Endothelial cell of umbilical vein (primary cell): ENCODE measurements at regions not wholly inside any gene's neighbourhood (a gene's known extent, or its start where the extent isn't known, plus 50 kb on each side); places are given as distances from the start of the nearest gene placed in this dataset.

Experiments used
- BruUV-seq: library from RNA; stranded (reverse); fragments of 400-500 nt; replicated peaks from 2 replicates; lab custom pipeline; 2021; lab: Mats Ljungman, UMichigan
- CTCF ChIA-PET: fragments of 300-600, 350-600 bp; sonication (Branson Sonifier 250); formaldehyde crosslinking; loops from one replicate; lab custom pipeline; 2021; ENCODE audit warnings: antibody characterized with exemption, inconsistent platforms; lab: Charles Lee
- POLR2A ChIA-PET: fragments of 300-600, 350-600 bp; sonication (Branson Sonifier 250); formaldehyde crosslinking; loops from one replicate; lab custom pipeline; 2021; ENCODE audit warnings: antibody characterized with exemption, inconsistent platforms; lab: Charles Lee
- DNase-seq: peaks from one replicate; pipeline ENCODE4 v3.0.0-alpha.2; 2011; ENCODE audit warnings: low read depth, low spot score
- FAIRE-seq: peaks from 2 replicates; lab custom pipeline; 2011; peaks lifted over from hg19 to GRCh38; lab: Jason Lieb, UNC
- H2AFZ ChIP-seq: 2 replicates; pipeline ENCODE4 v1.6.0; 2012; ENCODE audit warnings: low read depth, low read length, control low read depth, inconsistent platforms
- H3K27ac ChIP-seq: 2 replicates; pipeline ENCODE4 v1.5.1; 2011; ENCODE audit warnings: low read depth, mild to moderate bottlenecking, control low read depth, low read length, moderate library complexity; ENCODE audit not compliant: insufficient read depth
- H3K27me3 ChIP-seq, 2 experiments: 2 replicates each; pipeline versions ENCODE4 v1.6.0 to v1.6.1; 2011; ENCODE audit warnings: low read length in 2 of 2, mixed read lengths in 1 of 2; ENCODE audit not compliant: control insufficient read depth in 2 of 2, insufficient read depth in 2 of 2
- H3K36me3 ChIP-seq, 2 experiments: 2 replicates in 1 of 2; 3 replicates in 1 of 2; pipeline ENCODE4 v1.5.1; 2011; ENCODE audit warnings: low read length in 2 of 2, mild to moderate bottlenecking in 1 of 2, moderate library complexity in 1 of 2; ENCODE audit not compliant: control insufficient read depth in 2 of 2, insufficient read depth in 2 of 2; ENCODE audit errors: extremely low read depth in 1 of 2
- H3K4me1 ChIP-seq: 3 replicates; pipeline ENCODE4 v1.5.1; 2011; ENCODE audit warnings: mild to moderate bottlenecking, low read length; ENCODE audit not compliant: control insufficient read depth, insufficient read depth; ENCODE audit errors: extremely low read depth
- H3K4me2 ChIP-seq: 2 replicates; pipeline ENCODE4 v1.6.1; 2011; ENCODE audit warnings: low read length, control low read depth, mixed read lengths; ENCODE audit not compliant: insufficient read depth
- H3K4me3 ChIP-seq, 3 experiments: fragments of 200-600 bp in 1 of 3; sonication (generic), shearing (Covaris generic) in 1 of 3; replicated peaks in 1 of 3; 2 replicates each; pipeline ENCODE4 v1.5.1; 2011 to 2016; ENCODE audit warnings: control low read depth in 3 of 3, low read length in 3 of 3, mild to moderate bottlenecking in 2 of 3, inconsistent platforms in 1 of 3, low read depth in 1 of 3, moderate library complexity in 1 of 3; ENCODE audit not compliant: insufficient read depth in 1 of 3
- H3K79me2 ChIP-seq: 2 replicates; pipeline ENCODE4 v1.6.0; 2012; ENCODE audit warnings: low read length, inconsistent platforms; ENCODE audit not compliant: control insufficient read depth, insufficient read depth
- H3K9ac ChIP-seq: replicated peaks from 2 replicates; pipeline ENCODE3; 2011; ENCODE audit warnings: low read length, control low read depth; ENCODE audit not compliant: insufficient read depth; ENCODE audit errors: extremely low read depth
- H3K9me1 ChIP-seq: replicated peaks from 3 replicates; pipeline ENCODE4 v1.6.0; 2011; ENCODE audit warnings: mild to moderate bottlenecking, low read length; ENCODE audit not compliant: control insufficient read depth, insufficient read depth; ENCODE audit errors: extremely low read depth
- H3K9me3 ChIP-seq: replicated peaks from 2 replicates; pipeline ENCODE4 v1.5.1; 2012; ENCODE audit warnings: low read length, inconsistent platforms; ENCODE audit not compliant: control insufficient read depth, insufficient read depth
- H4K20me1 ChIP-seq: replicated peaks from 2 replicates; pipeline ENCODE3; 2011; ENCODE audit warnings: mild to moderate bottlenecking, low read length; ENCODE audit not compliant: control insufficient read depth, insufficient read depth; ENCODE audit errors: extremely low read depth
- FOS ChIP-seq: IDR thresholded peaks from 2 replicates; pipeline ENCODE4 v1.6.1; 2011; ENCODE audit warnings: mild to moderate bottlenecking, low read length, moderate library complexity, borderline replicate concordance; ENCODE audit not compliant: insufficient read depth
- GATA2 ChIP-seq: IDR thresholded peaks from 2 replicates; pipeline ENCODE4 v1.7.0; 2011; ENCODE audit warnings: low read depth, mild to moderate bottlenecking, moderate library complexity, mixed read lengths, low read length; ENCODE audit not compliant: insufficient read length, insufficient read depth
- JUN ChIP-seq: IDR thresholded peaks from 2 replicates; pipeline ENCODE4 v1.6.1; 2011; ENCODE audit warnings: borderline replicate concordance, low read depth; ENCODE audit not compliant: insufficient read length, insufficient read depth
- MYC ChIP-seq: IDR thresholded peaks from one replicate; pipeline ENCODE4 v1.6.1; 2011; ENCODE audit warnings: mild to moderate bottlenecking, low read depth, low read length
- POLR2AphosphoS5 ChIP-seq: IDR thresholded peaks from 2 replicates; pipeline ENCODE4 v1.6.1; 2012; ENCODE audit warnings: low read depth, mild to moderate bottlenecking, control low read depth, low read length, moderate library complexity; ENCODE audit not compliant: insufficient read depth
- dilution Hi-C: fragments of 300-500 bp; cut with MboI; formaldehyde crosslinking; loops from one replicate; pipeline ENCODE4 v1.15.0; 2019; ENCODE audit warnings: low sequenced_read_pairs; ENCODE audit not compliant: extremely low pct_ligation_motif_present
- intact Hi-C: fragments of 100-400 bp; cut with micrococcal nuclease; formaldehyde crosslinking; loops from one replicate; pipeline ENCODE4 v1.10.0; 2022
- TF ChIP-seq, protein P1 (sequence below): IDR thresholded peaks from 2 replicates; pipeline ENCODE4 v1.6.1; 2011; ENCODE audit not compliant: insufficient read depth, insufficient read length
- TF ChIP-seq, protein P2 (sequence below), 2 donors: IDR thresholded peaks; 1 replicate in 1 of 2; 2 replicates in 1 of 2; pipeline ENCODE4 v1.5.1; 2011; ENCODE audit warnings: low read length in 2 of 2, mild to moderate bottlenecking in 2 of 2, moderate library complexity in 2 of 2, control low read depth in 1 of 2, inconsistent platforms in 1 of 2, low read depth in 1 of 2; ENCODE audit not compliant: insufficient read depth in 1 of 2; ENCODE audit errors: extremely low read depth in 1 of 2

DNA sequence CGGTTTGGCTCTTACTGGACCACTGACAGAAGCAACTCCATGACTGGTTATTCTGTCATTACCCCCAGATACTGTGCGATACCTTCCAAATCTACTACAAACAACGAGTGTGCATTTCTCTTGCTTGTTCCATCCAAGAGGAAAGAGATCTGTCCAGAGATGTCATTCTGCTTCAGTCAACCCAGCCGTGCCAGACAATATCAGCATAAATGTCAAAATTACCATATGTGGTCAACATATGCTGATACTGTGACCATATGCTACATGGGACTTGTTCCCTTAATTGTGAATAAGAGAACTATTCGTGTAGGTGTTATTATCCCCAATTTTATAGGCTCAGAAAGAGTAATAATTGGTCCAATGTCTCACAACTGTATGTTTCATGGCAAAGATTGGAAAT is 143.2 kb upstream of the PRSS1 start:
- no peak for FAIRE-seq
- no peaks in the 10 kb centered on the region for H3K79me2 ChIP-seq
- H3K9ac ChIP-seq: no peak overlapping the region
- no peak for DNase-seq
- ChIA-PET POLR2A (no interaction called here), CTCF (interaction anchor here (1.1 to 6.1 kb wide), 6 partner anchors 9 to 205 kb away, joined by 3 to 86 read pairs (median 4); no protein-coding TSS in a partner anchor)
- H3K9me3 ChIP-seq: no peaks in the 10 kb centered on the region
- H3K36me3 ChIP-seq: no peaks in the 10 kb centered on the region
- no peak overlapping the region for H3K4me3 ChIP-seq
- H3K4me1 ChIP-seq: peaks cover 7% of the 10 kb centered on the region
- no peaks in the 10 kb centered on the region for H4K20me1 ChIP-seq
- BruUV-seq: no TSS peak
- H3K27ac ChIP-seq: no peak overlapping the region
- TF ChIP-seq POLR2AphosphoS5 (no peak), GATA2 (no peak), JUN (no peak), MYC (no peak), FOS (no peak)
- TF ChIP-seq, protein P1, sequence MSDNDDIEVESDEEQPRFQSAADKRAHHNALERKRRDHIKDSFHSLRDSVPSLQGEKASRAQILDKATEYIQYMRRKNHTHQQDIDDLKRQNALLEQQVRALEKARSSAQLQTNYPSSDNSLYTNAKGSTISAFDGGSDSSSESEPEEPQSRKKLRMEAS: no peak
- TF ChIP-seq, protein P2, sequence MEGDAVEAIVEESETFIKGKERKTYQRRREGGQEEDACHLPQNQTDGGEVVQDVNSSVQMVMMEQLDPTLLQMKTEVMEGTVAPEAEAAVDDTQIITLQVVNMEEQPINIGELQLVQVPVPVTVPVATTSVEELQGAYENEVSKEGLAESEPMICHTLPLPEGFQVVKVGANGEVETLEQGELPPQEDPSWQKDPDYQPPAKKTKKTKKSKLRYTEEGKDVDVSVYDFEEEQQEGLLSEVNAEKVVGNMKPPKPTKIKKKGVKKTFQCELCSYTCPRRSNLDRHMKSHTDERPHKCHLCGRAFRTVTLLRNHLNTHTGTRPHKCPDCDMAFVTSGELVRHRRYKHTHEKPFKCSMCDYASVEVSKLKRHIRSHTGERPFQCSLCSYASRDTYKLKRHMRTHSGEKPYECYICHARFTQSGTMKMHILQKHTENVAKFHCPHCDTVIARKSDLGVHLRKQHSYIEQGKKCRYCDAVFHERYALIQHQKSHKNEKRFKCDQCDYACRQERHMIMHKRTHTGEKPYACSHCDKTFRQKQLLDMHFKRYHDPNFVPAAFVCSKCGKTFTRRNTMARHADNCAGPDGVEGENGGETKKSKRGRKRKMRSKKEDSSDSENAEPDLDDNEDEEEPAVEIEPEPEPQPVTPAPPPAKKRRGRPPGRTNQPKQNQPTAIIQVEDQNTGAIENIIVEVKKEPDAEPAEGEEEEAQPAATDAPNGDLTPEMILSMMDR (IDR thresholded peaks at IDR 0.05; ENCODE audit: extremely low read depth in 1 of 2, insufficient read depth in 1 of 2, low read depth in 1 of 2, low read length in 2 of 2): no peak
- H2AFZ ChIP-seq: no peak overlapping the region
- no peak overlapping the region for H3K4me2 ChIP-seq
- intact Hi-C loops: loop anchor here (10.0 kb wide), 1 partner anchor 59 kb away; no protein-coding TSS in a partner anchor
- no peaks in the 10 kb centered on the region for H3K9me1 ChIP-seq
- H3K27me3 ChIP-seq: no peaks in the 10 kb centered on the region
- dilution Hi-C loops: no loop called here
